ENCODE measurements at regions not wholly inside any gene's neighbourhood (a gene's known extent, or its start where the extent isn't known, plus 50 kb on each side); places are given as distances from the start of the nearest gene placed in this dataset.

DNA sequence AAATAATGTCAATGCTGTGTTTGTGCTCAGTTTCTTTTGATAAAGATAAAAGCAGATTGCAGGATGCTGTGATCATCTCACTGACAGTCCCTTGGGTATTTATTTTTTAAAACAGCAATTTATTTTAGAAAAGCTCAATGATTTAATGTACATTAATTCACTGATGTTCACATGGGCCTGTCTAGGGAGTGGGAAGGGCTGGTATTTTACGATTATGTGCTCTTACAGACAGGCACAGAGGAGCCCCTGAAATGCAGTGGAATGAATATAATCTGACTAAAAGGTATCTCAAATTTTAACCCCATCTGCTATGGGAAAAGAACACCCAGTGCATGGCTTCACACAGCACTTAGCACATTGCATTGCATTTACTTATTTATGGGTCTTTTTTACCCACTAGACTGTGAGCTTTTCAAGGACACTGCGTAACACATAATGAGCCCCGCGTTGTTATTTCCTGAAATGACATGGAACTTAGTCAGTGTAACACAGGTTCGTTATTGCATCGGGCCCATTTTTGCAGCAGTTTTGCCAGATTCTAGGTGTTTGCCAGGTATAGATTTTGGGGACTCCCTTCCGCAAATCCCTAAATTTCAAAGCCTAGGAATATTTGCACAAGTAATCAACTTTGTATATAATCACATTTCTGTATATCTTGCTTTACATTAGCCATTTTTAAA, 425.3 kb upstream of the FBXO33 start:
- H3K23ac ChIP-seq (ENCODE audit: insufficient read length, low read depth, low read length), result no peak overlapping the region
- no peaks in the 10 kb centered on the region for H3K36me3 Mint-ChIP-seq (ENCODE audit: insufficient read depth in 1 of 3, low read depth in 3 of 3)
- H3K9me3 Mint-ChIP-seq, result no peaks in the 10 kb centered on the region
- no peak overlapping the region for H2BK20ac ChIP-seq (ENCODE audit: low read depth, low read length, poor library complexity, severe bottlenecking)
- H3K4me3 Mint-ChIP-seq, result no peak overlapping the region
- H4K20me1 ChIP-seq (ENCODE audit: control insufficient read depth, insufficient read depth, insufficient read length), result no peaks in the 10 kb centered on the region
- no peak overlapping the region for H3K4me2 ChIP-seq (ENCODE audit: insufficient read depth, insufficient read length, low read length)
- H3K79me2 ChIP-seq (ENCODE audit: insufficient read depth, low read length), result no peaks in the 10 kb centered on the region
- no peak overlapping the region for H4K5ac ChIP-seq (ENCODE audit: insufficient read length, low read depth, low read length)
- H2BK5ac ChIP-seq (ENCODE audit: insufficient read length, low read length), result no peak overlapping the region
- H3K56ac ChIP-seq (ENCODE audit: insufficient read length, low read depth, low read length), result no peak overlapping the region
- H3K27ac ChIP-seq (ENCODE audit: insufficient read length, low read depth, low read length), result no peak overlapping the region
- H3K4ac ChIP-seq (ENCODE audit: low read depth, low read length), result no peak overlapping the region
- H2BK12ac ChIP-seq (ENCODE audit: insufficient read length, low read depth, low read length), result no peak overlapping the region
- H3K23me2 ChIP-seq (ENCODE audit: insufficient read length, low read depth, low read length, poor library complexity, severe bottlenecking), result no peaks in the 10 kb centered on the region
- H3K9me3 ChIP-seq (ENCODE audit: control insufficient read depth, low read depth, low read length), result no peaks in the 10 kb centered on the region
- no peak overlapping the region for H4K91ac ChIP-seq (ENCODE audit: insufficient read length, low read depth, low read length)
- no peak overlapping the region for H3K27ac Mint-ChIP-seq
- H3K14ac ChIP-seq (ENCODE audit: insufficient read depth, low read length), result no peak overlapping the region
- H2BK15ac ChIP-seq (ENCODE audit: low read depth, low read length), result no peak overlapping the region
- no peak overlapping the region for H3T11ph ChIP-seq (ENCODE audit: low read length)
- H2BK120ac ChIP-seq (ENCODE audit: low read depth, low read length, poor library complexity, severe bottlenecking), result no peak overlapping the region
- H3K27me3 Mint-ChIP-seq (ENCODE audit: low read depth), result no peaks in the 10 kb centered on the region
- no peaks in the 10 kb centered on the region for H3K27me3 ChIP-seq (ENCODE audit: insufficient read depth, low read length)
- H2AK5ac ChIP-seq (ENCODE audit: insufficient read length, low read length), result no peak overlapping the region
- no peak for TF ChIP-seq CTCF (conservative IDR thresholded peaks at IDR 0.05)
- WGBS (ENCODE audit: extremely low coverage, insufficient read length, low lambda C conversion rate), result no CpG with 5 or more reads among the region's 7 CpGs
- no peak overlapping the region for H3K18ac ChIP-seq (ENCODE audit: insufficient read length, low read depth, low read length)
- no peak overlapping the region for H2AFZ ChIP-seq (ENCODE audit: low read length)
- no peak overlapping the region for H4K8ac ChIP-seq (replicated peaks; ENCODE audit: insufficient read length, low read depth, low read length)
- no peaks in the 10 kb centered on the region for H3K79me1 ChIP-seq (ENCODE audit: insufficient read depth, low read depth, low read length, poor library complexity, severe bottlenecking)
- peaks cover 9 to 10% of the 10 kb centered on the region in 2 experiments for H3K4me1 Mint-ChIP-seq
- DNase-seq, result no peak
- peaks cover 5% of the 10 kb centered on the region for H3K4me1 ChIP-seq (ENCODE audit: insufficient read depth, low read length)
- no peak overlapping the region for H3K9ac ChIP-seq (ENCODE audit: extremely low read depth, insufficient read length, low read length)
